ENCODE measurements at regions not wholly inside any gene's neighbourhood (a gene's known extent, or its start where the extent isn't known, plus 50 kb on each side); places are given as distances from the start of the nearest gene placed in this dataset.

DNA sequence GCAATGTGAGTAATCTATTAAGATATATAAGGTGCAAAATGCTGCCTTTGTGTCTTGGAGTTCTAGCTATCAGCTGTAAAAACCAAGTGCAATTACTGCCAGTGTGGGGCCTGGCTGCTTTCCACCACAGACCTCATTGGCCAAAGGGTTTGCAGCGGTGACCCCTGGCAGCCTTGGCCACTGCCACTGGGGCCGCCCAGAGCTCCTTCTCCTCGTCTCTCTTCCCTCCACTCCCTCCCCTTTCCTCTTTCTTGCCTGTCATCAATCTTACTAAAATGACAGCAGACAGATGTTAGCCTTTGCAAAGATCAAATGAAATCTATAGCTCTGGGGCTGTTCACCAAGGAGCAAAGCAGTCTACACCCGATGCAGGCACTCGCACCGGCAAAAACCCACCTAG is 986.3 kb downstream of the BCL11A start:
- POLR2A ChIA-PET: no interaction called here
- H3K27me3 ChIP-seq (ENCODE audit: control insufficient read depth, insufficient read depth, low read length): no peaks in the 10 kb centered on the region
- TF ChIP-seq, protein P1, sequence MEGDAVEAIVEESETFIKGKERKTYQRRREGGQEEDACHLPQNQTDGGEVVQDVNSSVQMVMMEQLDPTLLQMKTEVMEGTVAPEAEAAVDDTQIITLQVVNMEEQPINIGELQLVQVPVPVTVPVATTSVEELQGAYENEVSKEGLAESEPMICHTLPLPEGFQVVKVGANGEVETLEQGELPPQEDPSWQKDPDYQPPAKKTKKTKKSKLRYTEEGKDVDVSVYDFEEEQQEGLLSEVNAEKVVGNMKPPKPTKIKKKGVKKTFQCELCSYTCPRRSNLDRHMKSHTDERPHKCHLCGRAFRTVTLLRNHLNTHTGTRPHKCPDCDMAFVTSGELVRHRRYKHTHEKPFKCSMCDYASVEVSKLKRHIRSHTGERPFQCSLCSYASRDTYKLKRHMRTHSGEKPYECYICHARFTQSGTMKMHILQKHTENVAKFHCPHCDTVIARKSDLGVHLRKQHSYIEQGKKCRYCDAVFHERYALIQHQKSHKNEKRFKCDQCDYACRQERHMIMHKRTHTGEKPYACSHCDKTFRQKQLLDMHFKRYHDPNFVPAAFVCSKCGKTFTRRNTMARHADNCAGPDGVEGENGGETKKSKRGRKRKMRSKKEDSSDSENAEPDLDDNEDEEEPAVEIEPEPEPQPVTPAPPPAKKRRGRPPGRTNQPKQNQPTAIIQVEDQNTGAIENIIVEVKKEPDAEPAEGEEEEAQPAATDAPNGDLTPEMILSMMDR (IDR thresholded peaks at IDR 0.05; ENCODE audit: insufficient read depth, low read depth, low read length): no peak
- no peak overlapping the region for H3K4me3 ChIP-seq (ENCODE audit: low read depth, low read length)
- CTCF ChIA-PET: no interaction called here
- no peak for DNase-seq (ENCODE audit: low read depth)
- H3K36me3 ChIP-seq (ENCODE audit: control insufficient read depth, insufficient read depth, low read length): no peaks in the 10 kb centered on the region

DNA sequence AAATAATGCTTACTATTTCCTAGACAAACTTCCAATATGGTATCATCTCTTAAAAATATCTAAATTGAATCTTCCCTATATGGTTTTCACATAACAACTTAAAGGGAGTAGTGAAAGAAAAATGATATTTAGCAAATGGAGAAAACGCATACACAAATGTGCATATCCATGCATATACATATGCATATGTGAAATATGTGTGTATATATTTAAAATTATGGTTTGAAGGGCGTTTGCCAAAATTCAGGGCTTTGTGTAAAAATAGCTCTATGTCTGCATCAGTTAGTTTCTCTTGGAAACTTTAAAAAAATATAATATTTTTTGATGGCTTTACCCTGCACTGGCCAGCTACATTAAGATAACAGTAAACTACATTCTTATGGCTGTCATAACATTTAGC is 986.7 kb downstream of the BCL11A start:
- POLR2A ChIA-PET: no interaction called here
- CTCF ChIA-PET: no interaction called here
- Histone ChIP-seq H3K27me3 (ENCODE audit: control insufficient read depth, insufficient read depth, low read length) (no peaks in the 10 kb centered on the region), H3K4me3 (ENCODE audit: low read depth, low read length) (no peak overlapping the region), H3K36me3 (ENCODE audit: control insufficient read depth, insufficient read depth, low read length) (no peaks in the 10 kb centered on the region)
- TF ChIP-seq, protein P1 (IDR thresholded peaks at IDR 0.05; ENCODE audit: insufficient read depth, low read depth, low read length): no peak
- DNase-seq (ENCODE audit: low read depth): no peak

DNA sequence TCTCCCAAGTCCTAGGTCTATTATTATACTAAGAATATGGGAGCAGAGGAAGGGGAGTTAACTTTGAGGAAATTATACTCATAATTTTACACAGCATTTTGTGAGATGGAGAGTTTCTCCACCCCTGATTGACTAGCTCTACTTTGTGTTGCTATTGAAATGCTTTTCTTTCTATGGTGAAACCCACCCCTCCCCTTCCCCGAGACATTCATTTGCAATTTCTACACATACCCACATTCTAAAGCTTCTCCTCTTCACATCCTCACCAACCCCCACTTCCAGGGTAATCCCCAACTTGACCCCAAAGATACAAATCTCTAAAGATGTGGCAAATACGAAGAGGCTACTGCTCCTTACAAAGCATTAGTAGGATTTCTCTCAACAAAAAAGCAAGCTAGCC is 992.2 kb downstream of the BCL11A start:
- CTCF ChIA-PET: no interaction called here
- POLR2A ChIA-PET: no interaction called here
- Histone ChIP-seq H3K36me3 (ENCODE audit: control insufficient read depth, insufficient read depth, low read length) (no peaks in the 10 kb centered on the region), H3K4me3 (ENCODE audit: low read depth, low read length) (no peak overlapping the region), H3K27me3 (ENCODE audit: control insufficient read depth, insufficient read depth, low read length) (no peaks in the 10 kb centered on the region)
- TF ChIP-seq, protein P1 (IDR thresholded peaks at IDR 0.05; ENCODE audit: insufficient read depth, low read depth, low read length): no peak
- no peak for DNase-seq (ENCODE audit: low read depth)

DNA sequence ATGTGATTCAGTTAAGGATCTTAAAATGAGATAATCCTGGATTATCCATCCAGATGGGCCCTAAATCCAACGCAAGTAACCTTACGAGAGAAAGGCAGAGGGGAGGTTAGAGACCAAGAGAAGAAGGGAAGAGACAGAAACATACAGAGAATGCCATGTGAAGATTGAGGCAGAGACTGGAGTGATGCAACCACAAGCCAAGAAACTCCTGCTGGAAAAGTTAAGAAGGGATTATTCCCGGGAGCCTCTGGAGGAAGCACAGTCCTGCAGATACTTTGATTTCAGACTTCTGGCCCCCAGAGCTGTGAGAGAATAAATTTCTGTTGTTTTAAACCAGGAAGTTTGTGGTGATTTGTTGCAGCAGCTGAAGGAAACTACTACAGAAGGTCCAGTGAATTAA is 992.7 kb downstream of the BCL11A start:
- TF ChIP-seq, protein P1 (IDR thresholded peaks at IDR 0.05; ENCODE audit: insufficient read depth, low read depth, low read length): no peak
- ChIA-PET CTCF (no interaction called here), POLR2A (no interaction called here)
- Histone ChIP-seq H3K4me3 (ENCODE audit: low read depth, low read length) (no peak overlapping the region), H3K36me3 (ENCODE audit: control insufficient read depth, insufficient read depth, low read length) (no peaks in the 10 kb centered on the region), H3K27me3 (ENCODE audit: control insufficient read depth, insufficient read depth, low read length) (no peaks in the 10 kb centered on the region)
- DNase-seq (ENCODE audit: low read depth): no peak

DNA sequence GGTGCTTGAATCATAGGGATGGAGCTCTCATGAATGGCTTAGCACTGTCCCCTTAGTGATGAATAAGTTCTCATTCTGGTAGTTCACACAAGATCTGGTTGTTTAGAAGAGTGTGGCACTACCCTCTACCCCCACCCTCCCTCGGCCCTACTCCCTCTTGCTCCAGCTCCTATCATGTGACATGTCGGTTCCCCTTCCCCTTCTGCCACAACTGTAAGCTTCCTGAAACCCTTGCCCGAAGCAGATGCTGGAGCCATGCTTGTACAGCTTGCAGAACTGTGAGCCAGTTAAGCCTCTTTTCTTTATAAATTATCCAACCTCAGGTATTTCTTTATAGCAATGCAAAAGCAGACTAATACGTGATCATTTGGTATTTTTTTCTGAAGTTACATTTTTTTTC is 1012.6 kb downstream of the BCL11A start:
- Histone ChIP-seq H3K36me3 (ENCODE audit: control insufficient read depth, insufficient read depth, low read length) (no peaks in the 10 kb centered on the region), H3K4me3 (ENCODE audit: low read depth, low read length) (no peak overlapping the region), H3K27me3 (ENCODE audit: control insufficient read depth, insufficient read depth, low read length) (no peaks in the 10 kb centered on the region)
- CTCF ChIA-PET: interaction anchor here (0.6 kb wide), 1 partner anchor 24 kb away, joined by 3 read pairs; no protein-coding TSS in a partner anchor
- TF ChIP-seq, protein P1 (IDR thresholded peaks at IDR 0.05; ENCODE audit: insufficient read depth, low read depth, low read length): no peak
- POLR2A ChIA-PET: no interaction called here
- DNase-seq (ENCODE audit: low read depth): no peak
